ENCODE measurements at regions not wholly inside any gene's neighbourhood (a gene's known extent, or its start where the extent isn't known, plus 50 kb on each side); places are given as distances from the start of the nearest gene placed in this dataset.

DNA sequence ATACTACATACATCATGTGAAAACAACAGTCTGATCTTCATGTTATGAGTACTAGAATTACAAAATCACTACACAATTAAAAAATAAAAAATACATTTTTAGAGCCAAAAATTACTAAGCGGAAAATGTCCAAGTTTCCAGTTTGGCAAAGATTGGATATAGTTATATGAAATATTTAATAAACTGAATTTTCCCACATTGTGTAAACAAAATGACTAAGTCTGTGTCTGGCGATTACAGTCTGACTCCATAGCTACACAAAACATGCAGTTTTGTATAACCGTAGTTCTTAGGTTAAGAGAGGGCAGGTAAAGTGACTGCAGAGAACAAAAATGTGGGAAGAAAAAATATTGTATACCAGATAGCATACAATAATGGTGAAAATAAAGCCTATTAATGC lies 59.2 kb upstream of the TMEM47 start:
- Histone ChIP-seq H3K27ac (no peak overlapping the region), H3K27me3 (no peaks in the 10 kb centered on the region), H3K36me3 (no peaks in the 10 kb centered on the region), H3K4me1 (no peaks in the 10 kb centered on the region), H3K4me3 (no peak overlapping the region), H3K9me3 (replicated peaks) (no peaks in the 10 kb centered on the region)
- no peak for DNase-seq

- Histone ChIP-seq H3K9me3 (replicated peaks) (no peaks in the 10 kb centered on the region), H3K27ac (no peak overlapping the region; the same call in 1 of the 2 replicates), H3K4me3 (no peak overlapping the region), H3K4me1 (no peaks in the 10 kb centered on the region), H3K36me3 (no peaks in the 10 kb centered on the region), H3K27me3 (no peaks in the 10 kb centered on the region)
- DNase-seq, result peak; percentile 3 to 37
Observed at GRCh38 chrX:34734383-34734782, 77.3 kb upstream of the TMEM47 start.

GRCh38 chrX:34744521-34744920 lies 87.4 kb upstream of the TMEM47 start:
- Histone ChIP-seq H3K36me3 (no peaks in the 10 kb centered on the region), H3K27ac (no peak overlapping the region), H3K4me1 (no peaks in the 10 kb centered on the region), H3K27me3 (no peaks in the 10 kb centered on the region), H3K9me3 (replicated peaks) (no peaks in the 10 kb centered on the region), H3K4me3 (no peak overlapping the region)
- DNase-seq, result no peak

DNA sequence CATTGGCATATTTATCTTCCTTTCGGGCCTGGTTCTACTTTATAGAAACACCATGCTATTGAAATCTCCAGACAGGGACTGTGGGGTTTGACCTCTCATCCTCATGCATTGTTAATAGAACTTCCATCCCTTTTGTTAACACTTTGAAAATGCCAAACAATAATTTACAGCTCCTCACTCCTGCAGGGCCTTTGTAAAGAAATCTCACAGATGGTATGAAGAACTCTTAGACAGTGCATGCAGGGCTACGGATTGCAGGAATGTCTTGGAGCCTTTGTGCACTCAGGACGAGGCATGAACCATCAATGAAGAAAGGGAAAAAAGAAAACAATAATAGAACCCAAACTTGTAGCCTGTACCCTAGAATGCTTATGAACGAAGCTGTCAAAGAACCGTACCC lies 92.8 kb upstream of the TMEM47 start:
- H3K27me3 ChIP-seq, result no peaks in the 10 kb centered on the region
- no peaks in the 10 kb centered on the region for H3K4me1 ChIP-seq
- no peaks in the 10 kb centered on the region for H3K36me3 ChIP-seq
- DNase-seq, result no peak
- H3K4me3 ChIP-seq, result no peak overlapping the region
- no peaks in the 10 kb centered on the region for H3K9me3 ChIP-seq (replicated peaks)
- no peak overlapping the region for H3K27ac ChIP-seq

DNA sequence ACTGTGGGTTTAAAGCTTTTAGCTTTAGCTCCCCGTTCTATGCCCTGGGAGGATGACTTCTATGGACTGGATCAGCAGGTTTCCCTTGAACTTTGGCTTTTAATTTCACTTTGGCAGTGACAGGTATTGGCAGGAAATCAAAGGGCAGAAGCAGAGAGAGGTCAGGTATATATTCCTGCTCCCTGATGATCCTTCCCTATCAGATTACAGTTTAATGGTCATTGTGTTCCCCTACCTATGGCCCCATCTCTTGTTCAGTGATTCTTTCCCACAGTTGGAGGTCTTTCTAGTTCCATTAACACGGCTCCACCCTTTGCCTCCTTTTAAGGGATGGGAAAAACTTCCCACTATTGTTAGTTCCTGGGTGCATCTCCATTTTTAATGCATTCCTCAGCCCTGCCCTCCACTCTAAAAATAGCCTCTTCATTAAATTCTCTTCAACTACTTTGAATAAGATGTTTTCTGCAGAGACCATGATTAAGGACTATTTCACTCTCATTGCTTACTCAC lies 107.8 kb upstream of the TMEM47 start:
- no peak for DNase-seq
- Histone ChIP-seq H3K27ac (no peak overlapping the region), H3K4me3 (no peak overlapping the region), H3K9me3 (replicated peaks) (no peaks in the 10 kb centered on the region), H3K4me1 (no peaks in the 10 kb centered on the region), H3K36me3 (no peaks in the 10 kb centered on the region), H3K27me3 (no peaks in the 10 kb centered on the region)

- no peaks in the 10 kb centered on the region for H3K36me3 ChIP-seq
- H3K27ac ChIP-seq, result no peak overlapping the region
- no peaks in the 10 kb centered on the region for H3K4me1 ChIP-seq
- no peaks in the 10 kb centered on the region for H3K27me3 ChIP-seq
- no peaks in the 10 kb centered on the region for H3K9me3 ChIP-seq (replicated peaks)
- DNase-seq, result no peak
- no peak overlapping the region for H3K4me3 ChIP-seq
Observed at GRCh38 chrX:34768290-34768689, 111.2 kb upstream of the TMEM47 start.

- H3K36me3 ChIP-seq, result no peaks in the 10 kb centered on the region
- no peak overlapping the region for H3K4me3 ChIP-seq
- no peaks in the 10 kb centered on the region for H3K4me1 ChIP-seq
- no peaks in the 10 kb centered on the region for H3K27me3 ChIP-seq
- no peak for DNase-seq
- H3K9me3 ChIP-seq (replicated peaks), result no peaks in the 10 kb centered on the region
- no peak overlapping the region for H3K27ac ChIP-seq
Observed at GRCh38 chrX:34770511-34770910, 113.4 kb upstream of the TMEM47 start.

DNA sequence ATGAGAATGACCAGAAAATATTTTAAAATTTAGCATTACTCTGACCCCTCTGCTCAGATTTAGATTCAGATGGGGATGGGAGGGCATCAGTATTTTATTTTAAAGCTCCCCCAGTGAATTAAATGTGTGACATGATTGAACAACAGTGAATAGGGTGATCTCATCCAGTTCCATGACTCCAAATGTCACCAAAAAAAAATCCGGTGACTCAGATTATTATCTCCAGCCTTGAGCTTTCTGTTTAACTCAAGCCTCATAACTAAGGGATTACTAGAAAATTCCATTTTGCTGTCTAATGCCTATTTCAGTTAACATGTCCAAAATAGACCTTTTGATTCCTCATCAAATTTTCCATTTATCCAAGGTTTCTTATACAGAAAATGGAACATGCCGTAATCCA lies 121.8 kb upstream of the TMEM47 start:
- Histone ChIP-seq H3K9me3 (replicated peaks) (no peaks in the 10 kb centered on the region), H3K27me3 (no peaks in the 10 kb centered on the region), H3K4me1 (no peaks in the 10 kb centered on the region), H3K4me3 (no peak overlapping the region), H3K27ac (no peak overlapping the region), H3K36me3 (no peaks in the 10 kb centered on the region)
- DNase-seq, result peak in 1 of 2 experiments; percentile 2

- Histone ChIP-seq H3K36me3 (no peaks in the 10 kb centered on the region), H3K9me3 (replicated peaks) (no peaks in the 10 kb centered on the region), H3K27me3 (no peaks in the 10 kb centered on the region), H3K4me1 (no peaks in the 10 kb centered on the region), H3K27ac (no peak overlapping the region), H3K4me3 (no peak overlapping the region)
- no peak for DNase-seq
Observed at GRCh38 chrX:34790026-34790425, 132.9 kb upstream of the TMEM47 start.

GRCh38 chrX:34805951-34806350 lies 136.6 kb upstream of the FAM47B start:
- no peaks in the 10 kb centered on the region for H3K9me3 ChIP-seq (replicated peaks)
- peaks cover 10% of the 10 kb centered on the region for H3K4me1 ChIP-seq
- no peak overlapping the region for H3K4me3 ChIP-seq
- DNase-seq, result no peak
- H3K36me3 ChIP-seq, result no peaks in the 10 kb centered on the region
- no peak overlapping the region for H3K27ac ChIP-seq
- no peaks in the 10 kb centered on the region for H3K27me3 ChIP-seq

- peaks cover 15% of the 10 kb centered on the region for H3K4me1 ChIP-seq
- H3K27ac ChIP-seq, result no peak overlapping the region
- DNase-seq, result no peak
- H3K27me3 ChIP-seq, result no peaks in the 10 kb centered on the region
- no peak overlapping the region for H3K4me3 ChIP-seq
- no peaks in the 10 kb centered on the region for H3K9me3 ChIP-seq (replicated peaks)
- no peaks in the 10 kb centered on the region for H3K36me3 ChIP-seq
Observed at GRCh38 chrX:34809096-34809495, 133.5 kb upstream of the FAM47B start.

GRCh38 chrX:34810364-34810763 lies 132.2 kb upstream of the FAM47B start:
- peak overlapping the region; percentile 87 for H3K27ac ChIP-seq
- no peaks in the 10 kb centered on the region for H3K36me3 ChIP-seq
- H3K9me3 ChIP-seq (replicated peaks), result no peaks in the 10 kb centered on the region
- no peaks in the 10 kb centered on the region for H3K27me3 ChIP-seq
- no peak for DNase-seq
- no peak overlapping the region for H3K4me3 ChIP-seq
- H3K4me1 ChIP-seq, result peaks cover 15% of the 10 kb centered on the region

DNA sequence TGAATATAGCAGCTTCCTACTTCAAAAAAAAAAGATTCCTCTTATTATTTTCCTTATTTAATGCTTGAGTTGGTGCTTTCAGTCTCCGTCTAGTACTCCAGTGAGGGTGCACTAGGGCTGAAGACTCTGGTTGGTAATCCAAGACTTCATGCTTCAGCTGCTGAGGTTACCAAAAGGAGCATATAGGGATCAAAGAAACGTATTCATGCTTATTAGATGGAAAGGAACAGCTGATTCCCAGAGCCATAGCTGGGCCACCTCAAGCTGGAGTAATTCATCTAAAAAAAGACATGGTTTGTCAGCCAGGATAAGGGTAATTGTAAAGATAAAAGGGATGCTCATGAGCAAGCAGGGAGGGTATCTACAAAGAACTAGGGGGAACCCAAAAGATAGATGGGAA lies 131.7 kb upstream of the FAM47B start:
- Histone ChIP-seq H3K36me3 (no peaks in the 10 kb centered on the region), H3K9me3 (replicated peaks) (no peaks in the 10 kb centered on the region), H3K4me3 (no peak overlapping the region), H3K27ac (peak overlapping the region; percentile 87), H3K4me1 (peaks cover 15% of the 10 kb centered on the region), H3K27me3 (no peaks in the 10 kb centered on the region)
- DNase-seq, result peak; percentile 65 to 85

DNA sequence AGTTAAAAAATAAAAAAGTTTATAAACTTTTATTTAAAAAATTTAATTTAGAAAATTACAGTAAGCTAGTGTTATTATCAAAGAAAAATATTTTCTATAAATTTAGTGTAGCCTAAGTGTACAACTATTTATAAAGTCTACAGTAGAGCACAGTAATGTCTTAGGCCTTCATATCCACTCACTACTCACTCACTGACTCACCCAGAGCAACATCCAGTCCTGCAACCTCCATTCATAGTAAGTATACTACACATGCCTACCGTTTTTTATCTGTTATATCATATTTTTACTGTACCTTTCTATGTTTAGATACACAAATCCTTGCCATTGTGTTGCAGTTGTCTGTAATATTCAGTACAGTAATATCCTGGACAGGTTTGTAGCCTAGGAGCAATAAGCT lies 129.0 kb upstream of the FAM47B start:
- Histone ChIP-seq H3K36me3 (no peaks in the 10 kb centered on the region), H3K27ac (no peak overlapping the region)
- no peak for DNase-seq

DNA sequence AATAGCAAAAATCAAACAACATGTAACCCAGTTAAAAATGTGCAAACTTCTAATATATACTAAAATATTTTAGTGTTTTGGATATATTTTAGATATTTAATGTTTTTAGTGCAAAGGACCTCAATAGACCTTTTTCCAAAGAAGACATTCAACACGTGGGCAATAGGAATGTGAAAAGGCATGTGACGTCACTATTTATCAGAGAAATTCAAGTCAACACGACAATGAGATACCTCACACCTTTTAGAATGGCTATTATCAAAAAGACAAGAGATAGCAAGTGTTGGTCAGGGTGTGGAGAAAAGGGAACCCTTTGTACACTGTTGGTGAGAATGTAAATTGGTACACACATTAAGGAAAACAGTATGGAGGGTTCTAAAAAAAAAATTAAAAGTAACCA lies 115.6 kb upstream of the FAM47B start:
- Histone ChIP-seq H3K4me3 (no peak overlapping the region), H3K9me3 (replicated peaks) (no peaks in the 10 kb centered on the region)

More for the DNA sequence above, 129.0 kb upstream of the FAM47B start:
- Histone ChIP-seq H3K27me3 (no peaks in the 10 kb centered on the region), H3K4me1 (peaks cover 15% of the 10 kb centered on the region), H3K4me3 (no peak overlapping the region), H3K9me3 (replicated peaks) (no peaks in the 10 kb centered on the region)

DNA sequence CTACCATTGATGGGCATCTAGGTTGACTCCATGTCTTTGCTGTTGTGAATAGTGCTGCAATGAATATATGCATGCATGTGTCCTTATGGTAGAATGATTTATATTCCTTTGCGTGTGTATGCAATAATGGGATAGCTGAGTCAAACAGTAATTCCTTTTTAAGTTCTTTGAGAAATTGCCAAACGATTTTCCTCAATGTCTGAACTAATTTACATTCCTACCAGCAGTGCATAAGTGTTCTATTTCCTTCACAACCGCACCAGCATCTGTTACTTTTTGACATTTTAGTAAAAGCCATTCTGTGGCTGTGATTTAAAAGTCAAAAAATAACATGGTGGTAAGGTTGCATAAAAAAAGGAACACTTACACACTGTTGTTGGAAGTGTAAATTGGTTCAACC lies 103.1 kb upstream of the FAM47B start:
- Histone ChIP-seq H3K27me3 (no peaks in the 10 kb centered on the region), H3K4me3 (no peak overlapping the region), H3K36me3 (no peaks in the 10 kb centered on the region), H3K9me3 (replicated peaks) (no peaks in the 10 kb centered on the region), H3K4me1 (no peaks in the 10 kb centered on the region), H3K27ac (no peak overlapping the region)
- DNase-seq, result no peak

More for the DNA sequence above, 115.6 kb upstream of the FAM47B start:
- Histone ChIP-seq H3K36me3 (no peaks in the 10 kb centered on the region), H3K27ac (no peak overlapping the region), H3K27me3 (no peaks in the 10 kb centered on the region), H3K4me1 (no peaks in the 10 kb centered on the region)
- no peak for DNase-seq

Measured in SJCRH30 (cell line).